ENCODE measurements at regions not wholly inside any gene's neighbourhood (a gene's known extent, or its start where the extent isn't known, plus 50 kb on each side); places are given as distances from the start of the nearest gene placed in this dataset.

- TF ChIP-seq CTCF (IDR thresholded peaks at IDR 0.05; ENCODE audit: extremely low read depth, missing control alignments): no peak
Measured at GRCh38 chr16:11425140-11425539, 79.9 kb downstream of the RMI2 start.

DNA sequence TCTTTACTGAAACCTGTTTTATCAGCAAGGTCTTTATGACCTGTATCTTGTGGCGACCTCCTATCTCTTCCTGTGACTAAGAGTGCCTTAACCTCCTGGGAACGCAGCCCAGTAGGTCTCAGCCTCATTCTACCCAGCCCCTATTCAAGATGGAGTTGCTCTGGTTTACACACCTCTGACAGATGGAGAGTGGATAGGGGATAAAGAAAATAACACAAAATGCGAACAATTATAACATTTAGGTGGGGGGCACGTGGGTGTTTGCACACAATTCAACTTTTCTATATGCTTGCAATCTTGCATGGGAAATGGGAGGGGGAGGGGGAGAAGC, 83.3 kb downstream of the RMI2 start:
- TF ChIP-seq CTCF (IDR thresholded peaks at IDR 0.05; ENCODE audit: extremely low read depth, missing control alignments): no peak

More at GRCh38 chr16:11425140-11425539, 79.9 kb downstream of the RMI2 start:
- no peak for DNase-seq (ENCODE audit: low spot score)

DNA sequence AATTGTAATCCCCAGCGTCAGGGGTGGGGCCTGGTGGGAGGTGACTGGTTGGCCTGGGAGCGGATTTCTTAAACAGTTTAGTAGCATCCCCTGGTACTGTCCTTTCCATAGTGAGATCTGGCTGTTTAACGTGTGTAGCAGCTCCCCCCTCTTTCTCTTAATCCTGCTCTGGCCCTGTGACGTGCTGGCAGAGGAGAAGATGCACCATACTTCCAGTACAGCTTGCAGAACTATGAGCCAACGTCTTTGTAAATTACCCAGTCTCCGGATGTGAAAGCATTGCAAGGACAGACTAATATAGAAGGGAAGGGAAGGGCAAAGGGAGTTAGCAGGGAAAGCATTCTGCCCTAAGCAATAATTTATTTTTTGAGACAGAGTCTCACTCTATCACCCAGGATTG, 83.9 kb downstream of the RMI2 start:
- DNase-seq (ENCODE audit: low spot score): no peak
- TF ChIP-seq CTCF (IDR thresholded peaks at IDR 0.05; ENCODE audit: extremely low read depth, missing control alignments): no peak

More for the DNA sequence above, 83.3 kb downstream of the RMI2 start:
- no peak for DNase-seq (ENCODE audit: low spot score)

DNA sequence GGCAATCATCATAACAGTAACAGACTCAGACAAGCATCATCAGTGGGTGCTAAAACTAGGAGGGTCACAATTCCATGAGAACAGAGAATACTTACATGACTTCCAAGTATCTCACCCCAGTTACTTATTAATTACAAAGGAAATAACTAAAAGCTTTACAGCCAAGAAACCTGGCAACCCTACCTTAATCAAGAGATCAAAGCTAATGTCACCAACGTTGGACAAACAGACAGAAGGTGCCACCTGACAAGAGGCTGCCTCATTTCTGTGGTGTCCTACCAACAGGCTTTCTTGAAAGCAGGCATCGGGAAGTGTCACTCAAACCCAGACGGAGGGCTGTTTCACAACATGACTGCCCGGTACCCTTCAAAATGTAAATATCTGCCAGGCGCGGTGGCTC, 84.6 kb downstream of the RMI2 start:
- TF ChIP-seq CTCF (IDR thresholded peaks at IDR 0.05; ENCODE audit: extremely low read depth, missing control alignments): no peak

GRCh38 chr16:11430601-11431317, 85.5 kb downstream of the RMI2 start:
- TF ChIP-seq CTCF (IDR thresholded peaks at IDR 0.05; ENCODE audit: extremely low read depth, missing control alignments): no peak
- DNase-seq (ENCODE audit: low spot score): no peak

More for the DNA sequence above, 84.6 kb downstream of the RMI2 start:
- no peak for DNase-seq (ENCODE audit: low spot score)

DNA sequence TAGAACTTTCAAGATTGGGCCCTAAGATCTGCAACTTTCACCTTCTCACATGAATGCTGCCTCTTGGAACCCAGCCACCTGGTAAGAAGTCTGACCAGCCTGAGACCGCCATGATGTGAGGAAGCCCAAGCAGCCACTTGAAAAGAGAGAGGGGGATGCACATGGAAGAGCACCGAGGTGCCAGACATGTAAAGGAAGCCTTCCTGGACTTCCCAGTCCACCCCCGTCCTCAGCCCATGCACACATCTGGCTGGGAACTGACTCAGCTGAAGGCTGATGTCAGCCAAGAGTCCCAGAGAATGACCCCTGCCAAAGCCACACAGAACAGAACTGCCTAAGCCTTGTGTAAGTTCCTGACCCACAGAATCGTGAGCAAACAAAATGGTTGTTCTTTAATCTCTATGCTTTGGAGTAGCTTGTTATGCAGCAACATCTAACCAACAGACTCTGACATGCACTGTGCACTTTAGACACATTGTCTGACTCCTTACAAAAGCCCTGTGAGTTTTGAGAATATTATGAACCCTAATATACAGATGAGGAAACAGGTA, 86.7 kb downstream of the RMI2 start:
- DNase-seq (ENCODE audit: low spot score): no peak
- no peak for TF ChIP-seq CTCF (IDR thresholded peaks at IDR 0.05; ENCODE audit: extremely low read depth, missing control alignments)

- no peak for TF ChIP-seq CTCF (IDR thresholded peaks at IDR 0.05; ENCODE audit: extremely low read depth, missing control alignments)
- DNase-seq (ENCODE audit: low spot score): no peak
Measured at GRCh38 chr16:11432856-11433395, 87.7 kb downstream of the RMI2 start.

All from GM20000 (cell line).